Esophagus squamous epithelium (tissue), 5 donors: ENCODE measurements at regions not wholly inside any gene's neighbourhood (a gene's known extent, or its start where the extent isn't known, plus 50 kb on each side); places are given as distances from the start of the nearest gene placed in this dataset.

Source experiments
- DNase-seq: peaks from one replicate; lab custom pipeline; 2025; lab: John Stamatoyannopoulos, UW
- H3K27ac ChIP-seq, 4 donors: fragments of 200-600 bp; sonication (generic); one replicate each; pipeline ENCODE4 v1.5.1; 2016 to 2019; ENCODE audit warnings: mild to moderate bottlenecking in 1 of 4
- H3K27me3 ChIP-seq, 4 donors: fragments of 200-600 bp; sonication (generic); 1 replicate in 3 of 4; 2 replicates in 1 of 4; pipeline versions ENCODE4 v1.5.1 to v1.6.0; 2017 to 2021; ENCODE audit warnings: antibody characterized with exemption in 1 of 4
- H3K36me3 ChIP-seq, 3 donors: fragments of 200-600 bp; sonication (generic); one replicate each; pipeline ENCODE4 v1.5.1; 2016 to 2019
- H3K4me1 ChIP-seq, 3 donors: fragments of 200-600 bp; sonication (generic); one replicate each; pipeline ENCODE4 v1.5.1; 2017 to 2019
- H3K4me3 ChIP-seq, 4 donors: fragments of 200-600 bp; sonication (generic); 1 replicate in 3 of 4; 2 replicates in 1 of 4; pipeline ENCODE4 v1.5.1; 2016 to 2019; ENCODE audit warnings: mild to moderate bottlenecking in 2 of 4, moderate library complexity in 1 of 4
- H3K9me3 ChIP-seq, 3 donors: fragments of 200-600 bp; sonication (generic); one replicate each; pipeline ENCODE4 v1.5.1; 2016 to 2019
- CTCF ChIP-seq, 6 experiments: fragments of 450-650 bp in 4 of 6; fragments of 200-600 bp in 2 of 6; sonication (generic) in 2 of 6; IDR thresholded peaks; one replicate each; pipeline ENCODE4 v1.5.1; 2016 to 2019; ENCODE audit warnings: antibody characterized with exemption in 6 of 6, mild to moderate bottlenecking in 4 of 6, moderate library complexity in 4 of 6
- POLR2A ChIP-seq, 4 donors: fragments of 450-650 bp; IDR thresholded peaks; one replicate each; pipeline ENCODE4 v1.6.1; 2017; ENCODE audit warnings: antibody characterized with exemption in 4 of 4, mild to moderate bottlenecking in 4 of 4, moderate library complexity in 3 of 4
- WGBS, 2 donors: methylation state at CpG; one replicate each; pipeline ENCODE4 v1.1.5; 2018; 5-methylcytosine and 5-hydroxymethylcytosine counted together
- intact Hi-C: fragments of 100-400 bp; cut with DNase I; formaldehyde crosslinking; loops from one replicate; pipeline ENCODE4 v1.15.0; 2022
- donor health status: DM: yes; HTN: yes; CAD: no.

DNA sequence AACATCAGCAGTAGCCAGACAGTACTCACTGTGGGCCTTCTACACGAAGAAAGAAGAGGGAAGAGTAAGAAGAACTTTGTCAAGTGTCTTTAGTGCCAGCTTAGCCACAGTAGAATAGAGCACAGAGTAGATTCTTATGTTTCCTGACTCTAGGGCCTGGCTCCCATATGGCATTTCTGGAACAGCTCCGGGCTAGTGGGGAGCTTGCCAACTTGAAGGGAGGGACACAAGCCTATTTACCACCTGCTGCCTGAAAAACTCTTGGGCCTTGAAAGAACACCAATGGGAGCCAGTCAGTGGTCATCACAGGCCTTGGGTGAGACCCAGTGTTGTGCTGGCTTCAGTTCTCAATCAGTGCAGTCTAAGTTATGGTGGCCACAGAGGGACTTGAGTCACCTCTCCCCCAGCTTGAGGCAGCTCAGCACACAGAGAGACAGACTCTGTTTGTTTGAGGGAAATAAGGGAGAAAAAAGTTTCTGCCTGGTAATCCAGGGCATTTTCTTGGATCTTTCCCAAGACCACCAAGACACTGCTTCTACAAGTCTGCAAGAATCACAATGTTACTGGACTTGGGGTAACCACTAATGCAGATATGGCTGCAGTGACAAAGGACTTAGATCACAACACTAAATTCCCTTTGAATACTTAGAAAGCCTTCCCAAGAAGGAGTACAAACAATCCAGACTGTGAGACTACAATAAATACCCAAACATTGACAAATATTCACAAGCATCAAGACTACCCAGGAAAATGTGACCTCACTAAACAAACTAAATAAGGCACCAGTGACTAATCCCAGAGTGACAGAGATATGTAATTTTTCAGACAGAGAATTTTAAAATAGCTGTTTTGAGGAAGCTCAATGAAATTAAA lies 261.0 kb upstream of the NDST3 start:
- H3K27ac ChIP-seq: no peak overlapping the region
- intact Hi-C loops: no loop called here
- WGBS, 2 donors: 34 to 48% methylated on average over 2 of the region's 2 CpGs

GRCh38 chr4:117777721-117778120 lies 256.6 kb upstream of the NDST3 start:
- TF ChIP-seq POLR2A (IDR thresholded peaks at IDR 0.05) (no peak), CTCF (IDR thresholded peaks at IDR 0.05) (no peak)
- no peak overlapping the region for H3K4me3 ChIP-seq

More for the DNA sequence above, 261.0 kb upstream of the NDST3 start:
- H3K4me1 ChIP-seq: no peaks in the 10 kb centered on the region
- no peaks in the 10 kb centered on the region for H3K9me3 ChIP-seq
- H3K4me3 ChIP-seq: no peak overlapping the region
- H3K36me3 ChIP-seq: no peaks in the 10 kb centered on the region
- DNase-seq: no peak
- H3K27me3 ChIP-seq: no peaks in the 10 kb centered on the region
- TF ChIP-seq POLR2A (IDR thresholded peaks at IDR 0.05): no peak
- no peak for TF ChIP-seq CTCF (IDR thresholded peaks at IDR 0.05)

GRCh38 chr4:117783716-117784115 lies 250.6 kb upstream of the NDST3 start:
- H3K27me3 ChIP-seq: no peaks in the 10 kb centered on the region
- 21 to 37% methylated on average over 2 of the region's 2 CpGs for WGBS, 2 donors
- TF ChIP-seq POLR2A (IDR thresholded peaks at IDR 0.05) (no peak), CTCF (IDR thresholded peaks at IDR 0.05) (no peak)
- no peaks in the 10 kb centered on the region for H3K9me3 ChIP-seq
- no peak overlapping the region for H3K27ac ChIP-seq
- H3K4me1 ChIP-seq: no peaks in the 10 kb centered on the region
- intact Hi-C loops: no loop called here
- H3K36me3 ChIP-seq: no peaks in the 10 kb centered on the region
- no peak for DNase-seq
- H3K4me3 ChIP-seq: no peak overlapping the region

More at GRCh38 chr4:117777721-117778120, 256.6 kb upstream of the NDST3 start:
- Histone ChIP-seq H3K27me3 (no peaks in the 10 kb centered on the region), H3K36me3 (no peaks in the 10 kb centered on the region), H3K9me3 (no peaks in the 10 kb centered on the region), H3K4me1 (no peaks in the 10 kb centered on the region), H3K27ac (no peak overlapping the region)
- DNase-seq: no peak
- 23 to 47% methylated on average over 1 of the region's 1 CpG for WGBS, 2 donors
- intact Hi-C loops: no loop called here

- H3K27me3 ChIP-seq: no peaks in the 10 kb centered on the region
- TF ChIP-seq POLR2A (IDR thresholded peaks at IDR 0.05) (no peak), CTCF (IDR thresholded peaks at IDR 0.05) (no peak)
- no peaks in the 10 kb centered on the region for H3K9me3 ChIP-seq
- intact Hi-C loops: no loop called here
- no peak overlapping the region for H3K4me3 ChIP-seq
- H3K36me3 ChIP-seq: no peaks in the 10 kb centered on the region
- no peak overlapping the region for H3K27ac ChIP-seq
- H3K4me1 ChIP-seq: no peaks in the 10 kb centered on the region
- 43 to 49% methylated on average over 2 of the region's 2 CpGs for whole genome bisulfite sequencing, 2 donors
- DNase-seq: no peak
Measured at GRCh38 chr4:117784266-117784665, 250.0 kb upstream of the NDST3 start.

GRCh38 chr4:117786566-117786965 lies 247.7 kb upstream of the NDST3 start:
- Histone ChIP-seq H3K36me3 (no peaks in the 10 kb centered on the region), H3K27ac (no peak overlapping the region), H3K4me3 (no peak overlapping the region), H3K27me3 (no peaks in the 10 kb centered on the region), H3K4me1 (no peaks in the 10 kb centered on the region), H3K9me3 (no peaks in the 10 kb centered on the region)
- 83 to 91% methylated on average over 2 of the region's 2 CpGs for WGBS, 2 donors
- no peak for TF ChIP-seq POLR2A (IDR thresholded peaks at IDR 0.05)
- no peak for TF ChIP-seq CTCF (IDR thresholded peaks at IDR 0.05)
- DNase-seq: no peak
- intact Hi-C loops: no loop called here
